GM18517 (cell line): ENCODE measurements at regions not wholly inside any gene's neighbourhood (a gene's known extent, or its start where the extent isn't known, plus 50 kb on each side); places are given as distances from the start of the nearest gene placed in this dataset.

Experiments
- ATAC-seq: cut with Tn5 transposase; IDR thresholded peaks from one replicate; pipeline ENCODE4 v1.9.1; 2021; ENCODE audit warnings: mild to moderate bottlenecking, moderate library complexity; ENCODE audit not compliant: unreplicated experiment

DNA sequence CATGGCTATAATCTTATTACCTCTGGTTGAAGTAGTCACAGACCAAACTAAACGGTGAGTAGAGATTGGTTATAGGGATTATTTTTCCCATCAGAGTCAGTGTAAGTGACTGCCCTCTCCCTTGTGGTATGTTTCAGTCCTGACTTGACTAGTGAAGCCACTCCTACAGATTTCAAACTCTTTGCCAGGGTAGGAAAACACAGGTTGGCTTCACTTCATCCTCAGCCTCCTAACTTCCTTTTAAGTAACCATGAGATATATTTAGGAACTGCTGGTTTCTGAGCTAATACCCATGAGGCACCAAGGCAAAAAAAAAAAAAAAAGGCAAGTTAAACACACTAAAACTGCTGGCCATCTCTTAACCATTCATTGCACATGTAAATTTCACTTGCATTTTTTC lies 349.2 kb upstream of the MCTP2 start:
- ATAC-seq: no peak

DNA sequence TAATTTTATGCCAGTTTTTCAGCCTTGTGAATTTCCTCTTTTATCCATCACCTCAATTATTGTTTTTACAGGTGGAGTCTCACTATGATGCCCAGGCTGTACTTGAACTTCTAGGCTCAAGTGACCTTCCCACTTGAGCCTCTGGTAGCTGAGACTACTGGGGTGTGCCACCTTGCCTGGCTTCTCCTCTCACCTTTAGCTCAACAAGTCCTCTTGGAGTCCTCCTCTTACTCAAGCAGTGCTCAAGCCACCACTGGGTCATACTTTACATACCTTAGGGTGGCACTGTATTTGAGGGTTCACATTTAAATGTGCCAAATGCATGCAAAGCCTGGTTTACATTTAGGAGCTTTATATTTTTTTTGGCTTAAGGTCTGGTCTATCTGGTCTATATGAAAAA lies 350.1 kb upstream of the MCTP2 start:
- no peak for ATAC-seq

DNA sequence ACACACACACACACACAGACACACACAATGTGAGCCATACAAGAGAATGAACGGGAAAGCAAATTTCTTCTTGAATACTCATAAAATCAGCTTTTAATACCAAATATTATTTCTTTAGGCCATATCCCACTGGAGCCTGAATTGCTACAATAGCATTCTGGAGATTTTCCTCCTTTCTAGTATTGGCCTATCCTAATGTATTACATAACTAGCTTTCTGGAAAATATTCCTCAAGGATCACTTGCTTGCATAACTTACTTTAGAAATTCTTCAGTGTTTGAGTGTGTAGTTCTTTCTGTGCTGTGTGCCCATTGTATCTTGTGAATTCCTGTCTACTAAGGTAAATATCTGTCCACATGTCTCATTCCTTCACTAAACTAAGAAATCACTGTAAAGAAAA lies 351.0 kb upstream of the MCTP2 start:
- no peak for ATAC-seq

DNA sequence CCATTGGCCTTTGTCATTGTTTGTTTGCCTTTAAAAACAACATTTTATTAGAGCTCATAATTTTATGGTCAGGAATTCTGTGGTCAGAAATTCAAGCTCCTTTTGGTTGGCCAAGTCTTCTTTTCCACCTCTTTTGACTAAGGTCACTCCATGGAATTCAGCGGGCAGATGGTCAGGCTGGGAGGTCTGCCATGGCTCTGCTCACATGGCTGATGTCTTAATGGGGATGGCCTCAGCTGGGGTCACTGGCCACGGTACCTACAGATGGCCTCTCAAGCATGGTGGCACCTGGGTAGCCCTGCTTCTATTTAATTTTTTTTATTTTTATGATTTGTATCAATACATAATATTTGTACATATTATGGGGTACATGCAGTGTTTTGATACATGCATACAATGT lies 360.8 kb upstream of the MCTP2 start:
- ATAC-seq: no peak

DNA sequence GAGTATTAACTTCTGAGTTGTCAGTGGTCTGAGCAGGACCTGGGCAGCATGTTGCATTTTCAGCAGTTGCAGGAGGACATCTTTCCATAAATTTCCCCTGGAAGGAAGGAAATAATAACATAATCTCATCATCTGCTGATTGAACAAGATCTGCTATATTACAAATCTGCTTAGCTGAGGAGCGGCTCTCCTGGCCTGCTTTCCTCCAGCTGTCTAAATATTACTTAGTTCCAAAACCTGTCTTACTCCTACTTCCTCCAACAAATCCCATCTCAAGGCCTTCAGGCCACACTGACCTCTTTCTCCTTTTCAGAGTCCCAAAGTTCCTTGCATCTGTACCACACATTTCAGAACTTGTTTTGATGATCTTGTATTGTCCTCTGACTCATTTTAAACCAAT lies 364.4 kb upstream of the MCTP2 start:
- no peak for ATAC-seq

DNA sequence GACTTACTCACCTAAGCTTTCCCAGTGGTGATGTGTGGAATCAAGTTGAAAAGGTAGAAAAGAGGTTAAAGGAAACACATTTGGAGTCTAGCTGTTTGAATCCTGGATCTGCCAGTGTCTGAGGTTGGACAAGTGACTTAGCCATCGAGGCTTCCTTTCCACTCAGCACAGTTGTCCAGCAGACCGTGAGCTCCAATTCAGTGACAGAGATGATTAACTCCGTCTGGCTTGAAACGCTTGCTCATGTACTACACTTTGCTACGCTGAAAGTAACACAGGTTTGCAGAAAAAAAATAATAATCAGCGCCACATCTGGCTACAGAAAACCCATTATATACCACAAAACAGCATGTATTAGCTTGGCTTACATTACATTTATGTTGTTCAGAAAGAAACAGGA lies 364.9 kb upstream of the MCTP2 start:
- ATAC-seq: no peak

DNA sequence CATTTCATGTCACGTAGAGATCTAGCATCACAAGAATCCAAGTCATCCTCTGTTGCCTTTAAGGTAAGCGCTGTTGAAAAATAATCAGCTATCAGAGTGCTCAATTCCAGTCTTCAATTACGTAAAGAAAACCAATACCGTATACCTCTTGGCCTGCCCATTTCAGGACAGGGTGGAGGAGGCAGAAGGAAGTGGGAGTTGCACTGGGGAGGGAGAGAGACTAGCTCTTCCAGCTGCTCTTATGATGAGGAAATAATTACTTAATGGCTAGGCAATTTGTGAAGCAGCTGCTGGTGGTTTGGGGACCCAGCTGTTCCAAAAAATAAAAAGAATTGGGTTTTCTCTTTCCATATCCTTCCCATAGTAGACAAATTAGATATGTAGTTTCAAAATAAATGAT lies 365.8 kb upstream of the MCTP2 start:
- ATAC-seq: no peak

DNA sequence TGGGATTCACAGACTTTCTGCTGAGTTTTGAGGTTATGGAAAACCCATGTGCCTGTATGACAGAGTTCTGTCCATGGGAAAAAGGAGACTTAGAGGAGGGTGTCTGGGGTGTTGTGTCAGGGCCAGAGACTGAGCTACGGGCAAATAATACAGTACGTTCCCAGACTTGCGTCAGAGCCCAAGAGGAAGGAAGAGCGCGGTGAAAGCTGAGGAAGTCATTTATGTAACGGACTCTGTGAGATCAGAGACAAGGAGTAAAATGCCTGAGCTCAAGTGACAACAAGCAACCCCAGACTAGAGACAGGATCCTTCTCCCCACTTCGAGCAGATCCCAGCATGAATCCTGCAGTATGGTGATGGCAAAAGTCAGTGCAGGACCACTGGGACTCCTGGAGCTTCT lies 368.6 kb upstream of the MCTP2 start:
- no peak for ATAC-seq

DNA sequence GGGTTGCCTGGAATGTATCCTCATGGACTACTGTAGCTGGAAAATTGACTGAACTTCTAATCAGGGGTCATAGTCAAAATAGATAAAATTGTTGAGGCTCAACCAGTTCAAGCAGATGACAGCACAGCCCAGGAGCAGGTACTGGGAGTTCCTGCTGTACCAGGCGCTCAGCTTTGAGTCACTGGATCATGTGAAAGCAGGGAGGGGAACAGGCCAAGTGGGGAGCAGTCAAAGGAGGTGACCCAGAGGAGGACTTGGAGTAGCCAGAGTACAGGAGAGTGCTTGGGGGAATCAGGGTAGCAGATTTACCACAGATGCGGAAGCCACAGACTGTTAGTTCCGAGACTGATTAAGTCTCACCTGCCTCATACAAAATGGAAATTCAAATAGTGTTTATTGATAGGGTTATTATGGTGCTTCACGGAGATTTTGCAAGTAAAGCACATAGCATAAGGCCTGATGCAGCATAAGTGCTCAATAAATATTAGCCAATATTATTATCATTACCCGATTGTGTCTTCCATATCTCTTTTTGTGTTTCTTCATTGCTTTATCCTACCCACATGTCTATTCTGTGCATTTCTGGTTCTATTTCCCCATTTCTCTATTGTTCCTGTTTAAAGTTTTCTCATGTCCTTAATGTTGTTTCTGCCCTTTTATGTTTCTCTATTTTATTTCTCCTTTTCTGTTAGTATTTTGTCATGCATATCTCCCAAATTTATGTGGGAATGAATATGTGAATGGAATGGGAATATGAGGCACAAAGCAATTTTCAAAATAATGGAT lies 369.2 kb upstream of the MCTP2 start:
- ATAC-seq: no peak

DNA sequence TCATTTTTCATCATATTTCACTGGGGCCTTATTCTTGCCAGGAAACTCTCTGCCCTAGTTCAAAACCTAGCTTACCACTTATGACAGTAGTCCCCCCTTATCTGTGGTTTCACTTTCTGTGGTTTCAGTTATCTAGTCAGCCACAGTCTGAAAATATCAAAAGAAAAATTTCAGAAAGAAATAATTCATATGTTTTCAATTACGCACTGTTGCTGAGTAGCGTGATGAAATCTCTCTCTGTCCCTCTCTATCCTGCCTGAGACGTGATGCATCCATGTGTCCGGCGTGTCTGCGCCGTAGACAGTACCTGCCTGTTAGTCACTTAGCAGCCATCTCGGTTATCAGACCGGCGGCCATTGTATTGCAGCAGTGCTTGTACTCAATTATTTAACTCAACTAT lies 369.9 kb upstream of the MCTP2 start:
- ATAC-seq: no peak

DNA sequence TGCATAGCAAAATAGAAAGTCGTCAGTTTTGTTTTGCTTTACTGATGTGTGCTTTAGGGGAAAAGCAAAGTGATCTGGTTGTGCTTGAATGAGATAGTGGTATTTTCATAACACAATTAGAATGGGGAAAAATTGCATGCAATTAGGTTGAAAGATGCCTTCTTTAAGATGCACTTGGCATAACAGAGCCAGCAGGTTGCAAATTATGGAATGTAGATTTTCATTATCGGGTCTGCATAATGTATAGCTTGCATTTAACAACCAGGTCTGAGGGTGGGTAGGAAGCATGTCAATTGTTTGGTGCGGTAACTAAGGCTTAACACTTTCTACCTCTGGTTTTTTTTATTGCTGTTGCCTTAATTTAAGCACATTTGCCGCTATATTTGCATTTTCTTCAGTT lies 370.7 kb upstream of the MCTP2 start:
- no peak for ATAC-seq

DNA sequence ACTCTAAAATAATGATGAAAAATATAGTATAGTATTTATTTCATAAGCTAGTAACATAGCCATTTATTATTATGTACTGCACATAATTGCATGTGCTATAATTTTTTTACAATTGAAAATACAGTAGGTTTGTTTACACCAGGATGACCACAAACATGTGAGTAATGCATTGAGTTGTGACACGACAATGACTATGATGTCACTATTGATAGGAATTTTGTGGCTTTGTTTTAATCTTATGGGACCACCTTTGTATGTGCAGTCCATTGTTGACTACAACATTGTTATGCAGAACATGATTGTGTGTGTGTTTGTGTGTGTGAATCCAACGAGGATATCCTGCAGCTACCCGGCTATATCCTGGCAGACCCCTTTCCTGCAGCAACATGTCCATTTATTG lies 372.2 kb upstream of the MCTP2 start:
- no peak for ATAC-seq

DNA sequence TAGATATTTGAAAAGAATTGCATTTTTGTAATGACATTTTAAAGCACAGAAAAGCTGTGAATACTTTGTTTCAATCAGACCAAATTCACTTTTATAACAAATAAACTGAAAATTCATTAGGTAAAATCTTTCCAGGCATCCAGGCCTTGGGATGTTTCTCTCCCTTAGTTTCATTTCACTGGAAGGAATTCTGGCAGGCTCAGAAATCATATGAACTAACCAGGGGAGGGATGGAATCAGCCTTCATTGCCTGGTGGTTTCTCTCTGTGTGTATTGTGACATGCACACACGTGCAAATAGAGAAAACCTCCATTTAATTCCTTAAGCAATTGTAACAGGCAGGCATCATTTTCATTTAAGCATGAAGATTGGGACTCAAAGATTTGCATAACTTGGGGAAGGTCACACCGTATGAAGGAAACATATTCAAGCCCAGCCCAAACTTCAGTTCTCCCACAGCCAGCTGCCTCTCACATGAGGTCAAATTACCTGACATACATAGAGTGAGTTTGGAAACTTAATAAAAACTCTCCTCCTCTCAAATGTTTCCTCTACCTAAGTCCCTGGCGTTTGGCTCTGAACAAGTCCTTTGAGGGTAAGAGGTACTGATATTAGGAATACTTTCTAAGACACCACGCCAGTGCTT lies 376.1 kb upstream of the MCTP2 start:
- ATAC-seq: no peak

DNA sequence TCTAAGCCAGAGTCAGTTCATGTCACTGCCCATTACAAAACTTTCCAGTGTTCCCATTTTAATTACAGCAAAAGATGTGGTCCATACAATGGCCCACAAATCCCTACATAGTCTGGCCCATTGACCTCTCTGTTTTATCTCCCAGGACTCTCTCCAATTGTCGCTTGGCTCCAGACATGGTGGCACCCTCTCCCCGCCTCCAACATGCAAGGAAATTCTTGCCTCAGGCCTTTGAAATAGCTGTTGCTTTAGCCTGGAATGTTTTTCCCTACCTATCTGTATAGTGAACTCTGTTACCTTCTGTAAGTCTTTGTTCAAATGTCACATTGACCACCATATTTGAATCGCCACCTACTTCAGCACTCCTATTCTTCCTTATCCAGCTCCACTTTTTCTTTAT lies 377.3 kb upstream of the MCTP2 start:
- ATAC-seq: no peak

DNA sequence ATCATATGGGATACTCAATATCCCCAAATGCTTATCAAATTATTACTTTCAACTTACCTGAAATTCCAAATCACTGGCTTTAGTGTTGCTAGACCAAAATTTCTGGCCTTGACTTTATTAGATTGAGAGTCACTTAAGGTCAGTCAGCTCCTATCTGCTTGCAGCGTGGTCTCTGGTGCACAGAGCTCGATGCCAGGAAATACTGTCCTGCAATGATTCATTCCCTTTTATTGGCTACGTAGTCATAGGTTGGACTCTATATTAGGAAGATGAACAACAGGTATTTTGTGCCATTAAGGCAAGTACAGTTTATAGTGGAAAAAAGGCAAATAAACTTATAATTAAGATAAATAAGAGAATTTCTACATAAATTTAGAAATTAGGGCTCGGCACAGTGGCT lies 378.6 kb upstream of the MCTP2 start:
- no peak for ATAC-seq

DNA sequence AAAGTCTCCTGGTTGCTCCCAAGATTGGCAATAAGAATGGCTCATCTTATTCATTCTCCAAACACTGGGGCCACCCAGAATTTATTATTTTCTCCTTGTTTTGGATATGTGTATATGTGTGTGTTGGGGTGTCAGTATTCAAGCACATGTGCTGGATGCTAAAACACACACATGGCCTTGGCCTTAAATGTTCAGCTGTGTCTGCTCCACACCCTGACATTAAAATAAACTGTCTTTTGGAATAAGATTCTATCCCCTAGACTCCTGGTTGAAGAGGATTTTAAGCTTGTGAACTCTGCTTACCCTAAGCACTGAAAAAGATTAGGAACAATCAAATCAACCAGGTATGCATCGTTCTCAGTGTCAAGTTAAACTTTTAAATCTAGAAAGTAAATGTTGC lies 382.9 kb upstream of the MCTP2 start:
- no peak for ATAC-seq

DNA sequence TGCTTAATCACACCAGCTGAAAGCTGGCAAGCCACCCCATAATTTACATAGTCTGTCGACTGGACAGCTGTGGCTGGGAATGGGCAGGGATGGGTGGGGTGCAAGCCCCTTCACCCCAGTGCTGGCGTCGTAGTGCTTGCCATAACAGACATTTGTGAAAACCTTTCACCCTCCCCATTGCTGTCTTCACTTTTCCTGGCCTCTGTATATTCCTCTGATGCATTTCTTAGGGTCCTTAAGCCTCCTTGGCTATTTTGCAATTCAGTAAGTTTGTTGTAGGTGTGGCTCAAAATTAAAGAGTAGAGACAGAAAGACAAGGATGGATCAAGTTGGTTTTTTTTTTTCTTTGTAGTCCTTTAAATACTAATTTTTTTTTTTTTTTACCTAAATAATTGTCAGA lies 383.3 kb upstream of the MCTP2 start:
- ATAC-seq: no peak

DNA sequence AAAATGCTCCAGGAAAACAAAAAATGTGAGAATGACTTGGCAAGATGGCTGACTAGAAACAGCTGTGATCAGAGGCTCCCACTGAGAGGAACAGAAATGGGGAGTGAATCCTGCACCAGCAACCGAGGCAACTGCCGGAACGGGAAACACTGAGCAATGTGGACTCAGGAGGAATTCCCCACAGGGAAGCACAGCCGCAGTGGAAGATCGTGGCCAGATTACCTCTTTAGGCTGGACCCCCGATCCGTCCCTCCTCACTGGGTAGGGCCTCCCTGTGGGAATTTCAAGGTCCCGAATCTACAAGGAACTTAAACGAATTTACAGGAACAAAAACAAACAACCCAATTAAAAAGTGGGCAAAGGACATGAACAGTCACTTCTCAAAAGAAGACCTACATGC lies 385.2 kb upstream of the MCTP2 start:
- no peak for ATAC-seq

DNA sequence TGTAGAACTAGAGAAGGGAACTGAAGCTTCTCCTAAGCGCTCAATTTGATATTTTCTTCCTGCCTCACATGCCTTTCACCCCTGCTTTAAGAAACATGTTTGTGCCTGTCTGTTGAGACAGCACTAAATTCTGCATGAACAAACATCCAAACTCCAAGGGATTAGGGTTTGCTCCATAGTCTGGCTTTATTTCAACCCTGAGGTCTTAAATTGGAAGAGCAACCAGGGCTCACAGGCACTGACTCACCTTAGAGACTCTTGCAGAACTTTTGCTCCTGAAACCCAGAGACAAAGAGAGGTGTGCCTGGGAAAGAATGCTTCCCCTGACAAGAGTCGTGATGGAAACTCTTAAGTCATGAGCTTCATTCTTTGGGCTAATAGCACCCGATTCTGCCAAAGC lies 393.9 kb upstream of the MCTP2 start:
- ATAC-seq: no peak

DNA sequence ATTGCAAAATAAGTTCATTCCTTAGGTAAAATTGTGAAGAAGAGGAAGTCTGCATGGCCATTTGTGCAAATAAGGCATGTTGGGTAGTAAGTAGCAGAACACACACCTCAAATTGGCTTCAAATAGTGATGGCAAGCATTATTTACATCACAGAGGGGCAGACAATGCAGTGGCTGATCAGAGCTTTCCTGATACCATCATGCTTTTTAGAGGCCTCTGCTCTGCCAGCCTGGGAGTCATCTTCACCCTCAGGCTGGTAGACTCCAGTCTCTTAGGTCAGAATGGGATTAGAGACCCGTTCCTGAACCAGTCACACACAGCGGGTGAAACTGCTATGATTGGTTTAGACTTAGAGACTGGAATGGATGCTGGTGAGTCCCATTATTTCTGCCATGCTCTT lies 396.0 kb upstream of the MCTP2 start:
- ATAC-seq: no peak

DNA sequence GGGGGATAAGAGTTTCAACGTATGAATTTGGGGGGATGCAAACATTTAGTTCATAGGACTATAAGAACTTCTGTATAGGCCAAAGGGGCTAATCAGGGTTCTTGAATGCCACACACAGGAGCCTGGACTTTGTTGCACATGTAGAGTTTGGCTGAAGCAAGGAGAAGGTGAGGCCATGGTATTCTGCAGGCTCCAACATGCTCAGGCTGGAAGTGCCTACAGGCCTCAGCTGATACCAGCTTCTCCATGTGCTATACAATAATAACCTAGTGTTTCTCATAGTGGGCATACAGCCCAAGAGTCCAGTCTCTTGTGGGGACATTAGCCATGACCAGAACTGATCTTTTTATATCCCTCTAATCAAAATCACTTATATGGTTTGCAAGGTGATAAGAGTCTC lies 399.7 kb upstream of the MCTP2 start:
- no peak for ATAC-seq

DNA sequence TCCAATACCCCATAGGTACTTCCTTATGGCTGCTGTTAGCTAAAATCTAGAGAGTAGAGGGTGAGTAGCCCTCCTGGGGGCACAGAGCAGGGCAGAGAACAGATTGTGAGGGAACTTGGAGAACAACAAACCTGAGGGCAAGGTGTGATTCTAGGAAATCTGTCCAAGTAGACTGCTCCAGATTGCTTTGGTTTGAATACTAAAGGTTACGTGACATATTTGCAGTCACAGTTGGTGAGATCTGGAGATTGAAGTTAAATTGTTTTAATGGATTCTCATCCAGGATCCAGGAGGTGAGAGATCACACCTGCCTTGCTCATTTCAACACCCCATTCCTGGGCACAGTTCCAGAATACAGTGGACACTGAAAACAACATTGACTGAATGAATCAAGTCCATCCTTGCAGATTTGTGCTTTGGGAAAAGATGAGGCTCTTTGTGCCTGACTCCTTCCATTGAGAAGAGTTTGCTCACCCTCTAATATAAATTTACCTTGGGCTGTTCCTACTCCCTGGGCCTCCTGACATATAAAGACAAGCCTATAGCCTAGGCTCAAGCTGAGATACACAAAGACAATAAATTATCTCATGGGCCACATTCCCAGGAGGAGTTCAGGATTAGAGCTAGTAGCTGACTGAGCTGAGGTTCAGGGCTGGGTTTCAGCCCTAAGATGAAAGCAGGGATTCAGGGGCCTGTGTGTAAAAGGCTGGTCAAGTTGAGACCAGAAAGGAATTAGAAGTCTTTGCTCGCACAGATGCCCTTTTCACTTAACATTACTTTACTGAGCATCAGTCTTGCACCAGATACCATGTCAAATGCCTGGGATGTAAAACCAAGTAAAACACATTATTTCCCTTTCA lies 400.9 kb upstream of the MCTP2 start:
- ATAC-seq: no peak
